Skeletal muscle tissue (tissue), 3 donors: ENCODE measurements at regions not wholly inside any gene's neighbourhood (a gene's known extent, or its start where the extent isn't known, plus 50 kb on each side); places are given as distances from the start of the nearest gene placed in this dataset.
"Not testable (repeated sequence)": the region's sequence is repeated elsewhere in the genome, so short reads cannot be mapped to it uniquely, and the experiment has no call there.

Experiments used
- H3K27ac ChIP-seq: one replicate; pipeline ENCODE4 v1.7.0; 2013; ENCODE audit warnings: mild to moderate bottlenecking, low read depth, low read length, inconsistent platforms
- H3K27me3 ChIP-seq, 3 donors: one replicate each; pipeline ENCODE4 v1.7.0; 2013; ENCODE audit warnings: low read length in 3 of 3; ENCODE audit not compliant: control insufficient read depth in 3 of 3, insufficient read depth in 3 of 3
- H3K36me3 ChIP-seq, 3 donors: one replicate each; pipeline ENCODE4 v1.7.0; 2013; ENCODE audit warnings: low read length in 3 of 3; ENCODE audit not compliant: control insufficient read depth in 3 of 3, insufficient read depth in 3 of 3
- H3K4me1 ChIP-seq, 3 donors: one replicate each; pipeline ENCODE4 v1.7.0; 2013; ENCODE audit warnings: low read length in 3 of 3, mild to moderate bottlenecking in 3 of 3; ENCODE audit not compliant: control insufficient read depth in 3 of 3, insufficient read depth in 3 of 3
- H3K4me3 ChIP-seq, 3 donors: one replicate each; pipeline ENCODE4 v1.7.0; 2013; ENCODE audit warnings: low read length in 3 of 3
- H3K9ac ChIP-seq, 3 donors: one replicate each; pipeline ENCODE4 v1.7.0; 2013; ENCODE audit warnings: low read length in 3 of 3, mild to moderate bottlenecking in 3 of 3, moderate library complexity in 2 of 3, low read depth in 1 of 3
- H3K9me3 ChIP-seq, 3 donors: one replicate each; pipeline ENCODE4 v1.7.0; 2013; ENCODE audit warnings: low read length in 3 of 3; ENCODE audit not compliant: control insufficient read depth in 3 of 3
- donor health status: Osteomylitis.

DNA sequence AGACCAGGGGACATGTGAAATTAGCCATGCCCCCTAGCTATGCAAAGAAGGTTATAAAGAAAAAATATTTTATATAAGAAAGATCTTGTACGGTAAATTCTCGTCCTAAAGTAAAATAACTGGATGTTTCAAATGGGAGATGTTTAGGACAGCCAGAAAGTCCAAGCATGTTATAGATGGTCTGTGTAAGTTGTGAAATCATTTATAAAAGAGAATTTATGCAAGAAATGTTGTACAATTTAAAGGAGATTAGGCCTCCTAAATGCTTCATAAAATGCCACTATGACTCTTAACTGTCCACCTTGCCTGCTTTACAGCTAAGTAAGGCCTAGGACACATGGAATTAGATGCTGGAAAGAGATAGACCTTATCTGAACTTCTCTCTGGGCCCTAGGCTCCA lies 118.1 kb upstream of the POGK start:
- Histone ChIP-seq H3K4me1 (no peaks in the 10 kb centered on the region), H3K36me3 (no peaks in the 10 kb centered on the region), H3K9me3 (peaks cover 0 to 4% (median 0%) of the 10 kb centered on the region in 3 donors), H3K4me3 (no peak overlapping the region), H3K27me3 (no peaks in the 10 kb centered on the region), H3K9ac (no peak overlapping the region), H3K27ac (no peak overlapping the region)

DNA sequence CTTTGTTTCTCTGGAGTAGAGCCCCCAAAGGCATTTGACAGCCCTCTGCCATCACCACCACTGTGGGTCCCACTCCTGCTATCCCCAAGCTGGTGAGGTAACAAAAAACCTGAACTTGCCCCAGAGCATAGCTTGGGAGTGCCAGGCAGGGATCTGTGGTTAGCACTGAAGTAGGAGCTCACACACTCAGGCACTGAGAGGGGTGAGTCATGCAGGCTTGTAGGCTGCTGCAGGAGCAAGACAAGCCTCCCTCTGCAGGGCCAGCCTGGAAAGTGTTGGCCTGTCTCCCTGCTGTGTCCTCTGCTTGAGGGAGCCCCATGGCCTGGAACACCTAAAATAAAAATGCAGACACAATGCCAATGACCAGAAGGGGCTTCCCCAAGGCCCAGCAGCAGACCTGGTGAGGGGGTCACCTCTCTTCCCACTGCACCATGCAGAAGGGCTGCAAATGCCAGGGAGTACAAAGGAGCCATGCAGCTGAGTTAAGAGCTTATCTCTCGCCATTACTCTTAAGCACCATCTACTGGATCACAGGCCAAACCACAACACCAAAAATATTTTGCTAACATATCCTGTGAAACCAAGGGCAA lies 108.9 kb upstream of the POGK start:
- H3K4me1 ChIP-seq, result no peaks in the 10 kb centered on the region
- H3K36me3 ChIP-seq, result no peaks in the 10 kb centered on the region
- no peak overlapping the region for H3K27ac ChIP-seq
- H3K4me3 ChIP-seq, result no peak overlapping the region
- H3K27me3 ChIP-seq, result no peaks in the 10 kb centered on the region
- peaks cover 0 to 2% (median 0%) of the 10 kb centered on the region in 3 donors for H3K9me3 ChIP-seq
- H3K9ac ChIP-seq, result no peak overlapping the region

DNA sequence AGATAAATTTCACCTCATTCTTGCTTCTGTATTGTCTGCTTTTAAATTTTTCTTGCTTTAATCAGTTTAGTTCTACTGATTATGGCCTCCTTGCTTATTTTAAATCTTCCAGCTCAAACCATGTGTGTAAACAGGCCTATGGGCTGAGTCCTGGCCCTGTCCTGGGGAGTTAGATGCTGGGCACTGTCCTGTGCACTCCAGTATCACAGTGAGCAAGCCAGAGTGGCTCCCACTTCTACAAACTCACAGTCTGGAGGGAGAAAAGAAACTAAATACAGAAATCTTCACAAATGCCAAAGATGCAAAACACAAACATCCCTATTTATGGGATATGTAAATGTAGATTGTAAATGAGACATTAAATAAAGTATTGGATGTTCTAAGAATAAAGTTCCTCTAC lies 101.1 kb upstream of the POGK start:
- H3K9me3 ChIP-seq, result no peaks in the 10 kb centered on the region
- no peak overlapping the region for H3K27ac ChIP-seq
- H3K4me3 ChIP-seq, result no peak overlapping the region
- no peaks in the 10 kb centered on the region for H3K27me3 ChIP-seq
- no peaks in the 10 kb centered on the region for H3K36me3 ChIP-seq
- H3K4me1 ChIP-seq, result no peaks in the 10 kb centered on the region
- H3K9ac ChIP-seq, result no peak overlapping the region

DNA sequence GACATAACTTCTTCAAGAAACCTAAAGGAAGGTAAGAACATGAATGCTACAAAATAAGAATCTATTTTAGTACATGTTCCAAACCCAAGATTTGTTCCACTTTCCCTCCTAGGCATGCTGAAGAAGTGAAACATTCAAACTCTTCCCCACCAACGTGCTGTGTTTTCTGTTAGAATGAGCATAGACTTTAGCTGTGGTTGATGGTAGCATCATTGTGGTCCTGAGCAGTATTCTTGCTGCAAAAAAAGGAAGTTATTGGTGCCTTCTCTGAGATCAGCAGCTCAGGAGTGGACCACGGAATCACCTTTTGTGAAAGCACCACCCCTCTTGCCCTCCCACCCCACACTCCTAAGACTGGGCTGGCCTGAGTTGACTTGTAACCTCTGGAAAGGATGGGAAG lies 100.4 kb upstream of the POGK start:
- H3K27ac ChIP-seq, result no peak overlapping the region
- no peaks in the 10 kb centered on the region for H3K9me3 ChIP-seq
- H3K4me3 ChIP-seq, result no peak overlapping the region
- no peaks in the 10 kb centered on the region for H3K27me3 ChIP-seq
- H3K9ac ChIP-seq, result no peak overlapping the region
- no peaks in the 10 kb centered on the region for H3K4me1 ChIP-seq
- no peaks in the 10 kb centered on the region for H3K36me3 ChIP-seq

DNA sequence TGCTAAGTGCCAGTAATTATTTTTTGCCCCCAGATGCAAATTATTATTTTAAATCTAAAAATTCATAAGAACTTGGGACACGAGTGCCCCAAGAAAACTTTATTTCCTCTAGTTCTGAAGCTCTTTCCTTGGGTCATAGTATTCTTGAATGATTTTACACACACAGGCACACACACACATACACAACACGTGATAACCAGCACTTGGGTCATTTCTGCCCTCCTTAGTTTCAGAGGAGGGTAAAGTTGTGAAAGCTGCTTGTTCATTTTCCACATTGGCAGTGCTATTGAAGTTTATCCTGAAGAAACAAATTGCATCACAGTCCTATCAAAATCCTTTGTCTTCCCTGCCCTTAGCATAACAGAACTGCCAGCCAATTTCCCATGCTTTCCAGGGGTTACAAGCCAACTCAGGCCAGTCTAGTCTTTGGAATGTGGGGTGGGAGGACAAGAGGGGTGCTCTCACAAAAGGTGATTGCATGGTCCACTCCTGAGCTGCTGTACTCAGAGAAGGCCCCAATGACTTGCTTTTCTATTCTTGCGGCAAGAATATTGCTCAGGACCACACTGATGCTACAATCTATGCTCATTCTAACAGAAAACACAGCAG lies 98.5 kb upstream of the POGK start:
- no peak overlapping the region for H3K9ac ChIP-seq
- H3K36me3 ChIP-seq, result no peaks in the 10 kb centered on the region
- H3K4me1 ChIP-seq, result no peaks in the 10 kb centered on the region
- H3K9me3 ChIP-seq, result peaks cover 0 to 6% (median 2%) of the 10 kb centered on the region in 3 donors
- H3K4me3 ChIP-seq, result no peak overlapping the region
- no peak overlapping the region for H3K27ac ChIP-seq
- no peaks in the 10 kb centered on the region for H3K27me3 ChIP-seq

DNA sequence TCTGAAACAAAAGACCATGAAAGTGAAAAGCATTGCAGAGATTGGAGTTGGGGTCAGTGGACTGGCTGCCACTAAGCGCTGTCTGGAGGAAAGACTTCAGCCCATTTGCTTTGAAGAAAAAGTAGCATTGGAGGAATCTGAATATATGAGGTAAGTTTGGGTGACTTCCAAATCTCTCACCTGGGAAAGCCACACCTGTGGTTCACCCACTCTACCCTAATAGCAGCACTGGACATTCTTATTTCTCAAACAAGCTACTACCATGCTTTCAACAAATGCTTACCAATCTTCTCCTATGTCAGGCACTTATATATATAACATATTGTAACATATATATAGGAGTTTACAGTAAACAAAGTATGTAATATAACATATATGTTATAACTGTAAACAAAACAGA lies 76.0 kb upstream of the POGK start:
- Histone ChIP-seq H3K4me1 (no peaks in the 10 kb centered on the region), H3K27ac (no peak overlapping the region), H3K9ac (no peak overlapping the region), H3K27me3 (no peaks in the 10 kb centered on the region), H3K36me3 (no peaks in the 10 kb centered on the region), H3K4me3 (no peak overlapping the region), H3K9me3 (no peaks in the 10 kb centered on the region)

DNA sequence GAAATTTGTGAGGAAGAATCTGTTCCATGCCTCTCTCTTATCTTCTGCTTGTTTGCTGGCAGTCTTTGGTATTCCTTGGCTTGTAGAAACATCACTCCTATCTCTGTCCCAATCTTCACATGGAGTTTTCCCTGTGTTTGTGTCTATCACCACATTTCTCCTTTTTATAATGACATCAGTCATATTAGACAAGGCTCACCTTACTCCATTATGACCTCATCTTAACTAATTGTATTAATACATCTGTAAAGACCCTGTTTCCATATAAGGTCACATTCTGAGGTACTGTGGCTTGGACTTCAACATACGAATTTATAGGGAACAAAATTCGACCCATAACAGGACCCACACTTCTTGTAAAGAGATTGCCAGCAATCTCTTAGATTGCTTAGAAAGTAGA lies 72.3 kb upstream of the POGK start:
- H3K9me3 ChIP-seq, result peaks cover 4 to 7% (median 5%) of the 10 kb centered on the region in 3 donors
- no peak overlapping the region for H3K27ac ChIP-seq
- H3K9ac ChIP-seq, result no peak overlapping the region
- H3K4me3 ChIP-seq, result no peak overlapping the region
- no peaks in the 10 kb centered on the region for H3K36me3 ChIP-seq
- no peaks in the 10 kb centered on the region for H3K27me3 ChIP-seq
- H3K4me1 ChIP-seq, result no peaks in the 10 kb centered on the region

DNA sequence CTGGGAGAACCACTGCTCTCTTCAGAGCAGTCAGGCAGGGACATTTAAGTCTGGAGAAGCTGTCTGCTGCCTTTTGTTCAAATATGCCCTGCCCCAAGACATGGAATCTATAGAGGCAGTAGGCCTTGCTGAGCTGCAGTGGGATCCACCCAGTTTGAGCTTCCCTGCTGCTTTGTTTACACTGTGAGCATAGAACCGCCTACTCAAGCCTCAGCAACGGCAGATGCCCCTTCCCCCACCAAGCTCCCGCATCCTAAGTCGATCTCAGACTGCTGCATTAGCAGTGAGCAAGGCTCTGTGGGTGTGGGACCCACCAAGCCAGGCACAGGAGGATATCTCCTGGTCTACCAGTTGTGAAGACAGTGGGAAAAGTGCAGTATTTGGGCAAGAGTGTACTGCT lies 54.6 kb upstream of the POGK start:
- not testable (repeated sequence) for H3K4me3 ChIP-seq, H3K4me1 ChIP-seq, H3K9me3 ChIP-seq, H3K27me3 ChIP-seq, H3K36me3 ChIP-seq, H3K27ac ChIP-seq, H3K9ac ChIP-seq

DNA sequence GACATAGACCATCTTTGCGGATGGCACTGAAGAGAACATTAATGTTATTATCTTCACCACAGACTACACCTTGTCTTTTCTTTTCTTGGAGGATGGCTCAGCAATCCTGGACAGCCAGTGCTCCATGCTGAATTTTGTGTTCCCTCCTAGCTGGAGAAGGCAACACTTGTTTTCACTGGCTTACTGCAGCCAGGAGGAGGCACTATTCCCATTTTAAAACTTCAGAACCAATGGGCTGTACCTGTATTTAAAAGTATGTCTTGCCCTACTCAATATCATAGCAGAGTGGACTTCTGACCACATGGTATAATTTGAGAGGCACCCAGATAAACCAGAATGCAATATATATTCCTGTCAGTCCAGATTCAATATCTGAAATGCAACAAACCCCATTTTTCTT lies 53.3 kb upstream of the POGK start:
- no peaks in the 10 kb centered on the region for H3K27me3 ChIP-seq
- H3K9ac ChIP-seq, result no peak overlapping the region

DNA sequence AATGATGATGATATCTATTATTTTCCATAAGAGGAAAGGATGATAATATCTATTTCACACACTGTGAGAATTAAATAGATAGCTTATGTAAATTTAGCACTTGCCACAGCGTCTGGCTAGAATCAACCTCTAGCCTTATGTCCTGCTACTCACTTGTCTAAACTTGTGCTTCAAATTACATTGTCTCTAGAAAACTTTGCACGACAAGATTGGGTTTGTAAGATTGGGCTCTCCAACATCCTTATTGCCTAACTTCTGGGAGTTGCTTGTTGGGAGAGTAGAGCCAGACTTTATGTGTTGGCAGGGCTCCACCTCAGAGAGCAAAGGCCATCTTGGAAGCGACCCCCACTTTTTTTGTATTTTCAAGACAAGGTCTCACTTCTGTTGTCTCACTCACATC lies 50.0 kb upstream of the POGK start:
- Histone ChIP-seq H3K4me1 (no peaks in the 10 kb centered on the region), H3K27me3 (no peaks in the 10 kb centered on the region), H3K9me3 (no peaks in the 10 kb centered on the region), H3K9ac (no peak overlapping the region), H3K27ac (no peak overlapping the region), H3K36me3 (no peaks in the 10 kb centered on the region), H3K4me3 (no peak overlapping the region)

More for the DNA sequence above, 53.3 kb upstream of the POGK start:
- H3K27ac ChIP-seq, result no peak overlapping the region
- H3K36me3 ChIP-seq, result no peaks in the 10 kb centered on the region
- no peaks in the 10 kb centered on the region for H3K4me1 ChIP-seq
- H3K4me3 ChIP-seq, result no peak overlapping the region
- H3K9me3 ChIP-seq, result no peaks in the 10 kb centered on the region
